ENCODE measurements at regions not wholly inside any gene's neighbourhood (a gene's known extent, or its start where the extent isn't known, plus 50 kb on each side); places are given as distances from the start of the nearest gene placed in this dataset.

GRCh38 chr2:59967691-59968090 lies 585.8 kb downstream of the BCL11A start:
- TF ChIP-seq, protein P1, sequence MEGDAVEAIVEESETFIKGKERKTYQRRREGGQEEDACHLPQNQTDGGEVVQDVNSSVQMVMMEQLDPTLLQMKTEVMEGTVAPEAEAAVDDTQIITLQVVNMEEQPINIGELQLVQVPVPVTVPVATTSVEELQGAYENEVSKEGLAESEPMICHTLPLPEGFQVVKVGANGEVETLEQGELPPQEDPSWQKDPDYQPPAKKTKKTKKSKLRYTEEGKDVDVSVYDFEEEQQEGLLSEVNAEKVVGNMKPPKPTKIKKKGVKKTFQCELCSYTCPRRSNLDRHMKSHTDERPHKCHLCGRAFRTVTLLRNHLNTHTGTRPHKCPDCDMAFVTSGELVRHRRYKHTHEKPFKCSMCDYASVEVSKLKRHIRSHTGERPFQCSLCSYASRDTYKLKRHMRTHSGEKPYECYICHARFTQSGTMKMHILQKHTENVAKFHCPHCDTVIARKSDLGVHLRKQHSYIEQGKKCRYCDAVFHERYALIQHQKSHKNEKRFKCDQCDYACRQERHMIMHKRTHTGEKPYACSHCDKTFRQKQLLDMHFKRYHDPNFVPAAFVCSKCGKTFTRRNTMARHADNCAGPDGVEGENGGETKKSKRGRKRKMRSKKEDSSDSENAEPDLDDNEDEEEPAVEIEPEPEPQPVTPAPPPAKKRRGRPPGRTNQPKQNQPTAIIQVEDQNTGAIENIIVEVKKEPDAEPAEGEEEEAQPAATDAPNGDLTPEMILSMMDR (IDR thresholded peaks at IDR 0.05) = no peak
- H3K27me3 Mint-ChIP-seq (ENCODE audit: insufficient read depth) = no peaks in the 10 kb centered on the region
- H3K4me1 Mint-ChIP-seq (ENCODE audit: low read depth) = no peaks in the 10 kb centered on the region
- DNase-seq = no peak
- peaks cover 30% of the 10 kb centered on the region for H3K9me3 Mint-ChIP-seq
- no peak overlapping the region for H3K4me3 Mint-ChIP-seq
- no peaks in the 10 kb centered on the region for H3K36me3 Mint-ChIP-seq (ENCODE audit: low read depth)
- no peak overlapping the region for H3K27ac Mint-ChIP-seq

- H3K4me1 Mint-ChIP-seq (ENCODE audit: low read depth) = no peaks in the 10 kb centered on the region
- H3K27me3 Mint-ChIP-seq (ENCODE audit: insufficient read depth) = no peaks in the 10 kb centered on the region
- no peak overlapping the region for H3K4me3 Mint-ChIP-seq
- H3K36me3 Mint-ChIP-seq (ENCODE audit: low read depth) = no peaks in the 10 kb centered on the region
- peaks cover 35% of the 10 kb centered on the region for H3K9me3 Mint-ChIP-seq
- H3K27ac Mint-ChIP-seq = no peak overlapping the region
- DNase-seq = no peak
- TF ChIP-seq, protein P1 (IDR thresholded peaks at IDR 0.05) = no peak
These were observed 590.3 kb downstream of the BCL11A start for GRCh38 chr2:59963157-59963556.

DNA sequence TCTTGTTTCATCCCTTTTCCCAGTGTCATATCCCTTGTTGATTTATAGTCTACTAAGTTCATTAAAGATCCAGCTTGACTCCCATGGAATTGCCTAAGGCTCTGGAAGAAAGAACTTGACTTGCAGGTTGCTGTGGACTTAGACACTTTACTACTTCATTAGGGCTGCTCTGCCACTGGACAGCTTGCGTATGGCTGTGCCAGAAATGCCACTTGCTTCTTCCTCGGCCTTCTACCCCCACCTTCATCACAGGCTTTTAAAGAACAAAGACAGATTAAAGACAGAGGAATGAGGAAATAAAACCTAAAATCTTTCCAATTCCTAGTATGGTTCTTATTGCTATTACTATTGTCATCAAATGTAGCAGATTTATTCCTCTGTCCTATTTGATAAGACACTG lies 591.7 kb downstream of the BCL11A start:
- DNase-seq = no peak
- Mint-ChIP-seq H3K27ac (no peak overlapping the region), H3K36me3 (ENCODE audit: low read depth) (no peaks in the 10 kb centered on the region), H3K9me3 (peaks cover 28% of the 10 kb centered on the region), H3K4me1 (ENCODE audit: low read depth) (no peaks in the 10 kb centered on the region), H3K27me3 (ENCODE audit: insufficient read depth) (no peaks in the 10 kb centered on the region), H3K4me3 (no peak overlapping the region)
- TF ChIP-seq, protein P1 (IDR thresholded peaks at IDR 0.05) = no peak

- H3K4me1 Mint-ChIP-seq (ENCODE audit: low read depth) = no peaks in the 10 kb centered on the region
- DNase-seq = no peak
These were observed 593.5 kb downstream of the BCL11A start for GRCh38 chr2:59959944-59960343.

GRCh38 chr2:59957504-59957903 lies 596.0 kb downstream of the BCL11A start:
- H3K27ac Mint-ChIP-seq = no peak overlapping the region
- no peaks in the 10 kb centered on the region for H3K36me3 Mint-ChIP-seq (ENCODE audit: low read depth)
- no peak overlapping the region for H3K4me3 Mint-ChIP-seq
- DNase-seq = no peak
- no peaks in the 10 kb centered on the region; the same call in 1 of the 2 replicates for H3K27me3 Mint-ChIP-seq (ENCODE audit: insufficient read depth)
- TF ChIP-seq, protein P1 (IDR thresholded peaks at IDR 0.05) = no peak
- no peaks in the 10 kb centered on the region for H3K4me1 Mint-ChIP-seq (ENCODE audit: low read depth)
- peaks cover 45% of the 10 kb centered on the region for H3K9me3 Mint-ChIP-seq

More at GRCh38 chr2:59959944-59960343, 593.5 kb downstream of the BCL11A start:
- Mint-ChIP-seq H3K27ac (no peak overlapping the region), H3K27me3 (ENCODE audit: insufficient read depth) (no peaks in the 10 kb centered on the region), H3K36me3 (ENCODE audit: low read depth) (no peaks in the 10 kb centered on the region), H3K4me3 (no peak overlapping the region), H3K9me3 (peaks cover 32% of the 10 kb centered on the region)
- TF ChIP-seq, protein P1 (IDR thresholded peaks at IDR 0.05) = no peak

- peaks cover 49% of the 10 kb centered on the region for H3K9me3 Mint-ChIP-seq
- TF ChIP-seq, protein P1 (IDR thresholded peaks at IDR 0.05) = no peak
- H3K4me1 Mint-ChIP-seq (ENCODE audit: low read depth) = no peaks in the 10 kb centered on the region
- no peak overlapping the region for H3K27ac Mint-ChIP-seq
- H3K27me3 Mint-ChIP-seq (ENCODE audit: insufficient read depth) = no peaks in the 10 kb centered on the region; the same call in 1 of the 2 replicates
- H3K36me3 Mint-ChIP-seq (ENCODE audit: low read depth) = no peaks in the 10 kb centered on the region
- H3K4me3 Mint-ChIP-seq = no peak overlapping the region
- no peak for DNase-seq
These were observed 596.5 kb downstream of the BCL11A start for GRCh38 chr2:59956981-59957380.

Data from HFFc6 (cell line).